ENCODE measurements at regions not wholly inside any gene's neighbourhood (a gene's known extent, or its start where the extent isn't known, plus 50 kb on each side); places are given as distances from the start of the nearest gene placed in this dataset.

DNA sequence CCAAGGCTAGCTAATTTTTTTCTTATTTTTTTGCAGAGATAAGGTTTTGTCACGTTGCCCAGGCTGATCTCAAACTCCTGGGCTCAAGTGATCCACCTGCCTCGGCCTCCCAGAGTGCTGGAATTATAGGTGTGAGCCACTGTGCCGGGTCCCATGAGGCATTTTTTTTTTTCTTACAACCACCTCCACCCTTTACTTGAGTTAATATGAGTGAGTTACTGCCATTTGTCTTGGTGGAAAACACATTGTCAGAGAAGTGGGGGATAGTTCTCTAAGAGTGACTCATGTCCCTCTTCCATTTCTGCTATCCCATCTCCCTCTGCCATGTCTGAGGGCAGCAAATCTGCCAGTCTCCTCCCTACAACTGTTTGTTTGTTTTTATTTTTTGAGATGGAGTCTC, 163.4 kb upstream of the CLINT1 start:
- no peaks in the 10 kb centered on the region for H3K9me3 ChIP-seq
- H3K36me3 ChIP-seq (replicated peaks) = no peaks in the 10 kb centered on the region
- H3K27me3 ChIP-seq (ENCODE audit: low read depth) = no peaks in the 10 kb centered on the region
- H3K4me3 ChIP-seq = no peak overlapping the region
- in situ Hi-C loops (cut with MboI; ENCODE audit: low sequenced_read_pairs) = no loop called here
- H3K4me1 ChIP-seq = peaks cover 6% of the 10 kb centered on the region
- DNase-seq (ENCODE audit: low spot score in 2 of 2) = no peak

GRCh38 chr5:158020555-158021418, 161.8 kb upstream of the CLINT1 start:
- H3K36me3 ChIP-seq (replicated peaks) = no peaks in the 10 kb centered on the region
- H3K4me3 ChIP-seq = no peak overlapping the region
- no peaks in the 10 kb centered on the region for H3K9me3 ChIP-seq
- no peaks in the 10 kb centered on the region for H3K27me3 ChIP-seq (ENCODE audit: low read depth)
- DNase-seq (ENCODE audit: low spot score in 2 of 2) = no peak
- H3K4me1 ChIP-seq = peaks cover 6% of the 10 kb centered on the region
- in situ Hi-C loops (cut with MboI; ENCODE audit: low sequenced_read_pairs) = no loop called here

DNA sequence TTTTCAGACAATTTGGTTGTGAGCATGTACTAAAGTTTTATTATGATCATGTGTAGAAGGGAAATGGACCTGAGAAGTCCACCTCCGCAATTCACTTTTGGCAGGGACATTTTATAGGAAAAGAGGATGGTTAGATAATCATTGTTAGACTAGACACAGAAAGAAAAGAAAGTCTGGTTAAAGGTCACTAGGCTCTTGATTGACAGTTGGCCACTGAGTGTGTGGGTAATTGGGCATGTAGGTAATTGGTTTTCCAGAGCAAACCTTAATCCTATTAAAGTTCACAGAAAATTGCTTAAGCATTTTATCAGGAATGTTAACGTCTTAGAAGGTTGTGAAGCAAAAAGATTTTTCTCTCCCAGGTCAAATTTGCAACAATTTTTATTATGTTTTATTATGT, 158.5 kb upstream of the CLINT1 start:
- Histone ChIP-seq H3K4me3 (no peak overlapping the region), H3K4me1 (peaks cover 17% of the 10 kb centered on the region), H3K9me3 (no peaks in the 10 kb centered on the region), H3K27me3 (ENCODE audit: low read depth) (no peaks in the 10 kb centered on the region), H3K36me3 (replicated peaks) (no peaks in the 10 kb centered on the region)
- no peak for DNase-seq (ENCODE audit: low spot score in 2 of 2)
- in situ Hi-C loops (cut with MboI; ENCODE audit: low sequenced_read_pairs) = no loop called here

GRCh38 chr5:158014372-158014771, 155.4 kb upstream of the CLINT1 start:
- Histone ChIP-seq H3K36me3 (replicated peaks) (no peaks in the 10 kb centered on the region), H3K9me3 (no peaks in the 10 kb centered on the region), H3K4me1 (peaks cover 17% of the 10 kb centered on the region), H3K27me3 (ENCODE audit: low read depth) (no peaks in the 10 kb centered on the region), H3K4me3 (no peak overlapping the region)
- no peak for DNase-seq (ENCODE audit: low spot score in 2 of 2)
- in situ Hi-C loops (cut with MboI; ENCODE audit: low sequenced_read_pairs) = no loop called here

DNA sequence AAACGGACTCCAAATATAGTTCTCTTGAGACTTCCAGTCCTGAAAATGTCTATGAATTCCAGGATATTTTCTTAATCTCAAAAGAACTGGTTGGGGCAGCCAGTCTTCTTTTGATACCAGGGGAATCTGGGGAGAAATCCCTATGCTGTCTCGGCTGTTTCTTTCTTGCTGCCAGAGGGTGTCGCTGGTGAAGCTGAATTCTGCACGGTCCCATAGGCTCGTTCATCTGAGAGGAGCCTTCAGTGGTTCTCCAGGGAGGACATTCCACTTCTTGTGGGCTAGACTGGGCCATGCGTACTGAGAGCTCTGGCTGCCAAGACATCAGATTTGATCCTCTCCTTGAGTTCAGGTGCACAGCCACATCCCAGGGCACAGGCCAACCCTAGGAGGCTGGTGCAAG, 155.0 kb upstream of the CLINT1 start:
- no peaks in the 10 kb centered on the region for H3K9me3 ChIP-seq
- no peak overlapping the region for H3K4me3 ChIP-seq
- in situ Hi-C loops (cut with MboI; ENCODE audit: low sequenced_read_pairs) = no loop called here
- peak; percentile 66 for DNase-seq (ENCODE audit: low spot score in 2 of 2)
- no peaks in the 10 kb centered on the region for H3K36me3 ChIP-seq (replicated peaks)
- H3K27me3 ChIP-seq (ENCODE audit: low read depth) = no peaks in the 10 kb centered on the region
- H3K4me1 ChIP-seq = peaks cover 17% of the 10 kb centered on the region

DNA sequence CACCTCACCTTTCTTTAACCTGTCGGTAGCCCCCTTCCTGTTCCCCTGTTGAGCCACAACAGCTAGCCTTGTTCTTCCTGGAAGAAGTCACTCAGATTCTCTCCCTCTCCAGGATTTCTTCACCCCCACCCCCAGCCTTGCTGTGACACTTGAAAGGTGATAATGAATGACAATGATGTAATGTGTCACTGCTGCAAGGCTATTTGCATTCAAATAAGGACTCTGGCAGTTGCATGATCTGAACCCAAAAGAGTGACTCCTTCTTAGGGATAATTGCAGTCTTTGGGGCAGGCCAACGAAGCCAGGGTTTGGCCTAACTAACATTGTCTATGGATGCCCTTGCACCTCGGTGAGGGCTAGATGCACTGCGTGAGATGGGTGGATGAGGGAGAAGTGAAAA, 154.4 kb upstream of the CLINT1 start:
- Histone ChIP-seq H3K9me3 (no peaks in the 10 kb centered on the region), H3K36me3 (replicated peaks) (no peaks in the 10 kb centered on the region), H3K27me3 (ENCODE audit: low read depth) (no peaks in the 10 kb centered on the region), H3K4me1 (peaks cover 17% of the 10 kb centered on the region), H3K4me3 (no peak overlapping the region)
- in situ Hi-C loops (cut with MboI; ENCODE audit: low sequenced_read_pairs) = no loop called here
- peak; percentile 66 to 79 for DNase-seq (ENCODE audit: low spot score in 2 of 2)

- in situ Hi-C loops (cut with MboI; ENCODE audit: low sequenced_read_pairs) = no loop called here
- DNase-seq (ENCODE audit: low spot score in 2 of 2) = no peak
- Histone ChIP-seq H3K4me1 (peaks cover 11% of the 10 kb centered on the region), H3K4me3 (no peak overlapping the region), H3K36me3 (replicated peaks) (no peaks in the 10 kb centered on the region), H3K9me3 (no peaks in the 10 kb centered on the region), H3K27me3 (ENCODE audit: low read depth) (no peaks in the 10 kb centered on the region)
Observed at GRCh38 chr5:158011422-158011821, 152.5 kb upstream of the CLINT1 start.

GRCh38 chr5:158010831-158011230, 151.9 kb upstream of the CLINT1 start:
- peaks cover 11% of the 10 kb centered on the region for H3K4me1 ChIP-seq
- in situ Hi-C loops (cut with MboI; ENCODE audit: low sequenced_read_pairs) = no loop called here

DNA sequence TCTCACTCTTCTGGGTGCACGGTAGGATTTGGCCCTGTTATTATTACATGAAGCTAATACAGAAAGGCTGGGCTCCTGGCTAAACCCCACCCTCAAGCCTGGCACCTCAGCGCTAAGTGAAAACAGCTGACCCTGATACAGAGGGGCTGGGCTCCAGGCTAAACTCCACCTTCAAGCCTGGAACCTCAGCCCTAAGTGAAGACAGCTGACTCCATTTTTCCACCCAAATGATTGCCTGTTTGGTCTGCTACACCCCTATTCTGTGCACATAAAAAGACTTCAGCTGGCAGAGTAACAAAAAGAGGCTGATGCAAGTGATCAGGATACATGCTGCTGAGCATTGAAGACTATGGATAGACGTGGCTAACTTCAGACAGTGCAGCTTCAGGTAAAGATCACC, 148.4 kb upstream of the CLINT1 start:
- no peaks in the 10 kb centered on the region for H3K36me3 ChIP-seq (replicated peaks)
- H3K4me1 ChIP-seq = no peaks in the 10 kb centered on the region
- DNase-seq (ENCODE audit: low spot score in 2 of 2) = no peak
- no peaks in the 10 kb centered on the region for H3K9me3 ChIP-seq
- in situ Hi-C loops (cut with MboI; ENCODE audit: low sequenced_read_pairs) = no loop called here
- no peaks in the 10 kb centered on the region for H3K27me3 ChIP-seq (ENCODE audit: low read depth)
- no peak overlapping the region for H3K4me3 ChIP-seq

More at GRCh38 chr5:158010831-158011230, 151.9 kb upstream of the CLINT1 start:
- no peaks in the 10 kb centered on the region for H3K9me3 ChIP-seq
- no peaks in the 10 kb centered on the region for H3K27me3 ChIP-seq (ENCODE audit: low read depth)
- no peaks in the 10 kb centered on the region for H3K36me3 ChIP-seq (replicated peaks)
- H3K4me3 ChIP-seq = no peak overlapping the region
- no peak for DNase-seq (ENCODE audit: low spot score in 2 of 2)

GRCh38 chr5:157999696-158000095, 140.8 kb upstream of the CLINT1 start:
- no peak for DNase-seq (ENCODE audit: low spot score in 2 of 2)
- no peaks in the 10 kb centered on the region for H3K4me1 ChIP-seq
- H3K4me3 ChIP-seq = no peak overlapping the region
- no peaks in the 10 kb centered on the region for H3K9me3 ChIP-seq
- no peaks in the 10 kb centered on the region for H3K27me3 ChIP-seq (ENCODE audit: low read depth)
- no peaks in the 10 kb centered on the region for H3K36me3 ChIP-seq (replicated peaks)
- in situ Hi-C loops (cut with MboI; ENCODE audit: low sequenced_read_pairs) = no loop called here

DNA sequence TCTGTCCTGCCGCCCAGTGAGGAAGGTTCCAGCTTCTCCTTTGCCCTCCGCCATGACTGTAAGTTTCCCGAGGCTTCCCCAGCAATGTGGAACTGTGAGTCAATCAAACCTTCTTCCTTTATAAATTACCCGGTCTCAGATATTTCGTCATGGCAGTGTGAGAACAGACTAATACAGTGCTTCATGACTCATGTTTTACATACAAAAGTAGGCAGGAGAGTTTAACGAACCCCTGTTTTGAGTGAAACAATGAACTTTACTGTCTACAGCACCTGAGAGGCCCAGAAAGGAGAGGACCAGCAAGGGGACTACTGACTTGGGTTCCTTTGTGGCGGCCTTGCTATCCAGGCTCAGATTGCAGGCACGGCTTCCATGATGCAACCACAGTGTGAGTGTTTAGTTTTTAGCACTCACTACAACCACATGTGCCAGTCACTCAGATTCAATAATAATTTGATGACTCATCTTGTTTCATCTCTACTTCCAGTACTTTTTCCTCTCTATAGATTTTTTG, 139.1 kb upstream of the CLINT1 start:
- Histone ChIP-seq H3K27me3 (ENCODE audit: low read depth) (no peaks in the 10 kb centered on the region), H3K36me3 (replicated peaks) (no peaks in the 10 kb centered on the region), H3K9me3 (no peaks in the 10 kb centered on the region), H3K4me3 (no peak overlapping the region), H3K4me1 (no peaks in the 10 kb centered on the region)
- DNase-seq (ENCODE audit: low spot score in 2 of 2) = no peak
- in situ Hi-C loops (cut with MboI; ENCODE audit: low sequenced_read_pairs) = no loop called here

GRCh38 chr5:157994906-157995519, 136.1 kb upstream of the CLINT1 start:
- Histone ChIP-seq H3K4me1 (no peaks in the 10 kb centered on the region), H3K27me3 (ENCODE audit: low read depth) (no peaks in the 10 kb centered on the region), H3K36me3 (replicated peaks) (no peaks in the 10 kb centered on the region), H3K4me3 (no peak overlapping the region), H3K9me3 (no peaks in the 10 kb centered on the region)
- in situ Hi-C loops (cut with MboI; ENCODE audit: low sequenced_read_pairs) = no loop called here
- DNase-seq (ENCODE audit: low spot score in 2 of 2) = peak; percentile 74 to 84

DNA sequence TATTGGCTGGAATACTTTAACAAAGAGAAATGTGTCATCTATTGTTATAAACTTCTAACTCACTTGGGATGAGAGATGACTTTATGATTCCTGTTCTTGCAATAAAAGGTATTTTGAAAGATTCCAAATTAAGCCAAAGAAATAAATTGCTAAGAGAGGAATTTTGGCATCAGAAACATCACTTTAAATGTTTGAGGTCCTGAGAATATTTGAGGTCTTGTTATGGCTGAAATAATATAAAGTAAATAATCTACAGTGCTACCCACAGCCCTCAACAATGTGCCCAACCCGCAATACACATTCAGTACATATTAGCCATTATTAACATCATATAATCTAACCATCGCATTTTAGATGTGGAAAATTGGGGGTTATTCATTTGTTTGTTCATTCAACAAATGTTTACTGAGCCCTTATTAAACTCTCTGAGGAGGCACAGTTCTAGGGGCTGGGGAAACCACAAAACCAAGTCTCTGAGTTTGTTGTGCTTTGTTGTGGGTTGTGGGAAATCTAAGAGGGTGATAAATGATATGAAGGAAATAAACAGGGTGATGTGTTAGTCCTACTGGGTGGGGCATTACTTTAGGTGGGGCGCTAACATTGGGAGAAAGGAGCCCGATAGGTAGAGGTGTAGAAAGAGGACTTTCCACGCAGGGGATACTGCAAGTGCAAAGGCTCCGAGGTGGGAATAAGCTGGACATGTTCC, 135.2 kb upstream of the CLINT1 start:
- Histone ChIP-seq H3K4me3 (no peak overlapping the region), H3K36me3 (replicated peaks) (no peaks in the 10 kb centered on the region), H3K27me3 (ENCODE audit: low read depth) (no peaks in the 10 kb centered on the region), H3K9me3 (no peaks in the 10 kb centered on the region), H3K4me1 (no peaks in the 10 kb centered on the region)
- in situ Hi-C loops (cut with MboI; ENCODE audit: low sequenced_read_pairs) = no loop called here
- DNase-seq (ENCODE audit: low spot score in 2 of 2) = no peak

DNA sequence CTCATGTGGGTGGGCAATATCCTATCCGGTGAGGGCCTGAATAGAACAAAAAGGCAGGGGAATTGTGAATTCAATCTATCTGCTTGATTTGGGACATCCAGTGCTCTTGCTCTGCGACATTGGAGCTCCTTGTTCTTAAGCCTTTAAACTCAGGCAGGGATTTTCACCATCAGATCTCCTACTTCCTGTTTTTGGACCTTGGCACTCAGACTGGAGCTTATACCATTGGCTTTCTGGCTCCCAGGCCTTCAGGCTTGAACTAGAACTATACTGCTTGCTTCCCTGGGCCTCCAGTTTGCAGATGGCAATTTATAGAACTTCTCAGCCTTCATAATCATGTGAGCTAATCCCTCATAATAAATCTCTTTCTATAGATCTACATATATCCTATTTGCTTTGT, 134.3 kb upstream of the CLINT1 start:
- H3K4me3 ChIP-seq = no peak overlapping the region
- no peaks in the 10 kb centered on the region for H3K4me1 ChIP-seq
- H3K9me3 ChIP-seq = no peaks in the 10 kb centered on the region
- no peaks in the 10 kb centered on the region for H3K36me3 ChIP-seq (replicated peaks)
- no peaks in the 10 kb centered on the region for H3K27me3 ChIP-seq (ENCODE audit: low read depth)
- in situ Hi-C loops (cut with MboI; ENCODE audit: low sequenced_read_pairs) = no loop called here
- DNase-seq (ENCODE audit: low spot score in 2 of 2) = no peak
